GM18520 (cell line): ENCODE measurements at regions not wholly inside any gene's neighbourhood (a gene's known extent, or its start where the extent isn't known, plus 50 kb on each side); places are given as distances from the start of the nearest gene placed in this dataset.

ENCODE experiments used
- ATAC-seq: cut with Tn5 transposase; IDR thresholded peaks from one replicate; pipeline ENCODE4 v1.9.1; 2021; ENCODE audit not compliant: unreplicated experiment

GRCh38 chr1:69292833-69293232, 274.9 kb upstream of the LRRC7 start:
- no peak for ATAC-seq

GRCh38 chr1:69294171-69294570, 273.6 kb upstream of the LRRC7 start:
- no peak for ATAC-seq

GRCh38 chr1:69295265-69295664, 272.5 kb upstream of the LRRC7 start:
- no peak for ATAC-seq

DNA sequence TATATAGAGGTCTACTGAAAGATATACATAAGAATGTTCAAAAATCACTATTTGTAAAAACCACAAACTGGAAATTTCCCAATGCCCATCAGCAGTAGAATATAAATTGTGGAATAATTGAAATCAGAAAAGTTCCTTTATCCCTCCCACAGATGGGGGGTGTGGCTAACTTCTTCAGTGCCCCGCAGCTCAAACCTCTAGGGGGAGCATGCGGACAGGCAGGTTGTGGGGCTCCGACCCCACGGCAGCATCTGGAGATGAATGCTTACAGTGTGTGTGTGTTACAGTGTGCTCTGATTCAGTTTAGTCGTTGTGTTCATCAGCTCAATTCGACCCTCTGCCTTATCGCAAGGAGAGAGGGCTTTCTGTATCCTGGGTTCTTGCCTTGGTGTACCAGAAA, 262.1 kb upstream of the LRRC7 start:
- no peak for ATAC-seq

- no peak for ATAC-seq
Measured at GRCh38 chr1:69312055-69312732, 255.5 kb upstream of the LRRC7 start.

DNA sequence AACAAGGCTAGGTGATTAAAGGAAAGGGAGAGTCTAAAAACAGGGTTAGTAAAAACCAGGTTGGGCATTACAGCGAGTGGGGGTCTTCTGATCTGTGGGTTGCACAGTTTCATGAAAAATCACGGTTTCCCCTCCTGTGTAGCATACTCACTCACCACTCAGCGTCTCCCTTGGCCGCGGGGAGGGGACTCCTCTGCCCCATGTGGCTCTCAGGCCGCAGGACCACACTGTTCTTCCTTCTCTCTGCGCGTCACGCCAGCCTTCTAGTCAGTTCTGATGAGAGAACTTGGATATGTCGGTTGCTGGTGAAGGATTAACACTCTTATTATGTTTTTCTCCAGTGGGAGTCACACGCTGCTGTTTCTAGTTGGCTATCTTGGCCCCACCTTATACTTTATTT, 254.6 kb upstream of the LRRC7 start:
- ATAC-seq: no peak

DNA sequence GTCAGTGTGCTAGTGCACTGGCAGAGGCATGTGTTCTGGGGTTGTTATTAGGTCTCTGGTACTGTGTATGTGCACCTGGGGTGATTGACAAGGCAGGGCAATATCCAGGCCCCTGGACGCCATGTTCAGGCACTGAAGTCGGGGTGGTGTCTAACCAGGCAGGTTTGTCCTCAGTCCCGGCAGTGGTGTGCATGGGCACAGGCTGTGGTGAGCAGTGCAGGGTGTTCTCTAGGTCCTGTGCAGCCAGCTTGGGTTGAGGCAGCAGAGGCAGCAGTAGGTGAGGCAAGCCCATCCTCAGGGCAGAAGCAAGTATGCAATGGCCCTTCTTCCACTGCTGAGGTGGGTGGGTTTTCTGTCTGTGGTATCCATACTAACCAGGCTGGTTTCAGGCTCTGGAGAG, 252.3 kb upstream of the LRRC7 start:
- no peak for ATAC-seq

DNA sequence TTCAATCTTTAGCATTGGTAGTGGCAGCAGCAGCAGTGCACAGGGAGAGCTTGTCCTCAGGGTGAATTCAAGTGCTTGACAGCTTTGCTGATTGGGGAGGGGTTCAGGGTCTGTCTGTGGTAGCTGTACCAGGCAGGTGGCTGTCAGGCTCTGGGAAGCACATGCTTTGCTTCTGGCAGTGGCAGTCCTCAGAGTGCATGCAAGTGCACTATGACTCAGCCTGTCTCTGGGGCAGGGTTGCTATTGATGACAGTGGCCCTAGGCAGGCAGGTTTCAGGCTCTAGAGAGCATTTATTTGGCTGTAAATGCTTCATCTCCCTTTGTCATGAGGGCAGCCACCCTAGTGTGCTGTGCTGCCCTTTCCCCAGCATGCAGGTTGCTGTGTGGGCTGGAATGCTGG, 251.9 kb upstream of the LRRC7 start:
- ATAC-seq: no peak

DNA sequence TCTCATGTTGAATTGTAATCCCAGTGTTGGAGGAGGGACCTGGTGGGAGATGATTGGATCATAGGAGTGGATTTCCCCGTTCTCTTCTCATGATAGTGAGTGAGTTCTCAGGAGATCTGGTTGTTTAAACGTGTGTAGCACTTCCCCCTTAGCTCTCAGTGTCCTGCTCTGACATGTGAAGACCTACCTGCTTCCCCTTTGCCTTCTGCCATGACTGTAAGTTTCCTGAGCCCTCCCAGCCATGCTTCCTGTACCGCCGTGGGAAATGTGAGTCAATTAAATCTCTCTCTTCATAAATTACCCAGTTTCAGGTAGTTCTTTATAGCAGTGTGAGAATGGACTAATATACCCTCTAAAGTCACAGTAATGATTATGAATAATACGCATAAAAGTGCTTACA, 248.4 kb upstream of the LRRC7 start:
- ATAC-seq: no peak

DNA sequence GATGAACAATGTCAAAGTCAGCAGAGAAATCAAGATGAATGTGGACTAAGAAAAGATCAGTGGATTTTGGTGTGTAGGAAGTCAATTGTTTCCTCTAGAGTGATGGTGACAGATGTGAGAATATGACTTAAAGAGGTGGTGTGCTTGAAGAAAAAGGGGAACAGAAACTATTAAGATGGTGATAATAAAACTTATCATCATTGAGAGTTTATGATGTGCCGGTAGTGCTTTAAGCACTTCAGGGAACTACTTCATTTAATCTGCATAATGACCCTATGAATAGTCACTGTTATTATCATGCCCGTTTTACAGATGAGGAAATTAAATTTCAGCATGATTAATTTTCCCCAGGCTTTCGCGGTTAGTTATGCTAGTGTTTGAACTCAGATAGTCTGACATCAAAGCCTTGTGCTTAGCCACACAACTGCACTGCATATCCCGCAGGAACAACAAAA, 246.9 kb upstream of the LRRC7 start:
- ATAC-seq: peak; percentile 56

DNA sequence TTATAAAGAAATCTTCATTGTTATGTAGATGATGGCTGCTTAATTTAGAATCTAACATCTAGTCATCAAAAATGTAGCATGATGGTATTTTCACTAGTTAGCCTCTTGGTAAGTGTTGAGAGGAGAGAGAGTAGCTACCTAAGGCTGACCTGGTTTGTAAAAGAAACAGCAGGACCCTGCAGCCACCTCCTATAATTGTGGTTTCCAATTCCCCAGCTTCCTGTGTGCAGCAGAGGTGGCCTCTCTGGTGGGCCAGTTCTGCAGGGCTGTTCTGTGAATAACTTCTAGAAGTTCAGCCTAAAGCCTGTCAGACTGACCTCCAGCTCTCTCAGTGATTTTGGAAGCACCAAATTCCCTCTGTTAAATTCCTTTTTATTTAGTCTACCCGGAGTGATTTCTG, 246.4 kb upstream of the LRRC7 start:
- no peak for ATAC-seq

GRCh38 chr1:69328186-69328585, 239.5 kb upstream of the LRRC7 start:
- no peak for ATAC-seq

- ATAC-seq: no peak
Measured at GRCh38 chr1:69363236-69363635, 204.5 kb upstream of the LRRC7 start.

DNA sequence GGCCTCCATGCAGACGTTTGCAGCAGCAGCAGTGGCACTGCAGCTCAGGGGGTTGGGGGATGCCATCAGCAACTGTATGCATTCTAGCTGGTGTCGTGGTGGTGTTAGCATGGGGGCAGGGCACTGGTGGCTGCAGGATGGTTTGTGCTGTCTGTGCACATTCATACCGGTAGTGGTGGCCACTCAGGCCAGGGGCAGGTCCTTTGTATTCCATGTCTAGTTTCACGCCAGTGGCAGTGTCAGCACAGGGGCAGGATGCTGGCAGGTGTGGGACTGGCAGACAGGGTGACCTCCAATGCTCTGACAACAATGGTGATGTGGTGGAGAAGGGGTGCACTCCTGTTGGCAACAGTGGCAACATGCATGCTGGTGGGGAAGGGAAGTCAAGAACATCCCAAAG, 194.2 kb upstream of the LRRC7 start:
- ATAC-seq: no peak

DNA sequence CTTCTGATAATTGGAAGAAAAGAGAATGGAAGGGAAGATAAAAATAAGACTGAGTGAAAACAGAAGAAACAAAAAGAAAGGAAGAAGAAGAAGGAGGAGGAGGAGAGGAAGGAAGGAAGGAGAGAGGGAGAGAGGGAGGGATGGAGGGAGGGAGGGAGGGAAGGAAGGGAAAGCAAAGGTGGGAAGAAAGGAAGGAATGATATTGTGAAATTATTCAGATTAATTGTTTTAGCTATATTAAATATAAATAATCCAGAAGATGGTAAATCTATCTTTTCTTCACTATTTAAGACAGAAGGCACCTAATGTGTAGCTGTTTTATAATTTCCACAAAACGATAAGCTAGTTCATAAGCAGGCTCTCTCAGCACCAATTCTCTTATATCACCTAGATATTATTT, 191.3 kb upstream of the LRRC7 start:
- ATAC-seq: no peak

GRCh38 chr1:69377507-69377906, 190.2 kb upstream of the LRRC7 start:
- no peak for ATAC-seq

GRCh38 chr1:69388044-69388443, 179.7 kb upstream of the LRRC7 start:
- ATAC-seq: no peak

- no peak for ATAC-seq
Measured at GRCh38 chr1:69400128-69400527, 167.6 kb upstream of the LRRC7 start.

- no peak for ATAC-seq
Measured at GRCh38 chr1:69401879-69402278, 165.8 kb upstream of the LRRC7 start.

GRCh38 chr1:69403756-69404320, 163.9 kb upstream of the LRRC7 start:
- ATAC-seq: no peak

DNA sequence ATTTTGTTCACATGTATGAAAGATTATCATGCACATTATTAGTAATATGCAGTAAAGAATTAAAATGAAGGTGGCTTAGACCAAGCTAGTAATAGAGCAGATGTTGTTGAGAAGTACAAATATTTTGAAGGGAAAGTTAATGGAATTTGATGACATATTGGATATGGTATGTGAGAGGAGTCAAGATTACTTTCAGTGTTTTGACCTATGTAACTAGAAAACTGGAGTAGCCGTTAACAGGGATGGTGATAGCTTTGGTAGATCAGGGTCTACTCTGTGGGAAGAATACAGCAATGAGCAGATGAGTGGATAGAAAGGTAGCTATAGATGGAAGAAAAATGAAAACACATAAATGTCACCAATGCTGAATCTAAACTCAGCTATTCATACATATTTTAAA, 163.2 kb upstream of the LRRC7 start:
- no peak for ATAC-seq

DNA sequence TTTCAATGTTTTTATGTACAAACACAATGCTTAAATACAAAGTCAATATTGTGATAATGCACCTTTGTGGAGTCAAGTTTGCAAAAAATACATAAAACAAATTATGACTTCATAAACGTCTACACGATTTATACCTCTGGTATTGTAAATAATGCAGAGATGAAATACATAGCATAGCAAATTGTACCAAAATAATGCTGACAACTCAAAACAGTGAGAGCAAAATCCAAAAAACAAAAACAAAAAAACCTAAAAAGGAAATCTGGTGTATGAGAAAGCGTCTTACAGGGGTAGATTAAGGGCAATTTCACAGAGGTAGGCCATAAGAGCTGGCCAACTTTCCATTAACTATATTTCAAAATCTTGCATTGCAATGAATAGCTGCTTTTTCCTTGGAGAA, 161.5 kb upstream of the LRRC7 start:
- no peak for ATAC-seq
